ENCODE measurements at regions not wholly inside any gene's neighbourhood (a gene's known extent, or its start where the extent isn't known, plus 50 kb on each side); places are given as distances from the start of the nearest gene placed in this dataset.

DNA sequence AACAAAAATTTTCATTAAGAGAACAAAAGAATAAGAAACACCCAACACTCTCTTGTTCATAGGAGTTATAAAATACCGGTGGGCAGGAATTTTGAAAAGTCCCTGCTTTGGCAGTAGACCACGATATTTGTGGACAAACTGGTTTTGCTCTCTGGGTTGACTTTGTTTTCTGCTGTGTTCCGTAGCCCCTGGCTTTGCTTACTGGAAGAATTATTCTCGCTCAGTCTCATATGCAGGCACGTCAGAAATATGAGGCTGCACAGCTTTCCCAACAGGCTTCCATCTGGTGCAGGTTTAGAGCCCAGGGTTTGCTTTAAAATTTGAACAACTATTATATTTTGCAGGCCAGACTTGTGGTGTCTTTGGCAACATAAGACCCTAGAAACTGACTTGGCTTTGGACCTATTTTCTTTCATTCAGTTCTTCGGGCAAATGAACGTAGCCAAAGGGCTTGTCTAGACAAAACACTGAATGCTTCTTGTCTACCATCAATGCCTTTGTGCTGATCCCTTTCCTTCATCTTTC, 2012.6 kb downstream of the PCDH9 start:
- H3K36me3 ChIP-seq (ENCODE audit: control insufficient read depth in 2 of 2, insufficient read depth in 2 of 2, low read length in 1 of 2) = no peaks in the 10 kb centered on the region
- FAIRE-seq (no peak), DNase-seq (ENCODE audit: low read depth, low spot score) (no peak), ATAC-seq (no peak)
- no TSS peak for BruUV-seq (replicated peaks)
- H4K20me1 ChIP-seq (ENCODE audit: control insufficient read depth, insufficient read depth) = no peaks in the 10 kb centered on the region
- H3K4me3 ChIP-seq = no peak overlapping the region
- in situ Hi-C loops (cut with MboI) (no loop called here), intact Hi-C loops (cut with micrococcal nuclease; ENCODE audit: unreplicated experiment) (loop anchor here (10.0 kb wide), 1 partner anchor 683 kb away; no protein-coding TSS in a partner anchor)
- H3K79me2 ChIP-seq (ENCODE audit: control insufficient read depth, insufficient read depth, low read length) = no peaks in the 10 kb centered on the region
- no peaks in the 10 kb centered on the region for H3K4me1 ChIP-seq (ENCODE audit: control insufficient read depth, insufficient read depth, low read length)
- no peak overlapping the region for H3K9ac ChIP-seq (ENCODE audit: control insufficient read depth, insufficient read depth, low read length)
- H3K9me3 ChIP-seq (replicated peaks; ENCODE audit: control insufficient read depth, insufficient read depth, low read length) = no peaks in the 10 kb centered on the region
- no peaks in the 10 kb centered on the region for H3K27me3 ChIP-seq (replicated peaks in 1 of 2; ENCODE audit: control insufficient read depth in 2 of 2, insufficient read depth in 2 of 2, low read length in 1 of 2)
- H2AFZ ChIP-seq (ENCODE audit: control insufficient read depth, low read depth, low read length) = no peak overlapping the region
- H3K27ac ChIP-seq (ENCODE audit: control insufficient read depth, insufficient read depth) = no peak overlapping the region
- WGBS (ENCODE audit: insufficient coverage, insufficient replicate concordance, low lambda C conversion rate, missing lambda C conversion rate) = 21% methylated on average over 7 of the region's 7 CpGs
- POLR2A ChIA-PET = no interaction called here
- RAD21 ChIA-PET (ENCODE audit: unreplicated experiment) = no interaction called here
- CTCF ChIA-PET = interaction anchor here (0.8 kb wide), 1 partner anchor 11 kb away, joined by 3 read pairs; no protein-coding TSS in a partner anchor
- SMC1A ChIA-PET (ENCODE audit: uncharacterized antibody, unreplicated experiment) = no interaction called here
- no peak overlapping the region for H3K4me2 ChIP-seq (ENCODE audit: control insufficient read depth, insufficient read depth)
- no peak for TF ChIP-seq IKZF2 (IDR thresholded peaks at IDR 0.05)
- no peak for TF ChIP-seq CHD1 (IDR thresholded peaks at IDR 0.05; ENCODE audit: low read depth, low read length)
- TF ChIP-seq, protein P1, sequence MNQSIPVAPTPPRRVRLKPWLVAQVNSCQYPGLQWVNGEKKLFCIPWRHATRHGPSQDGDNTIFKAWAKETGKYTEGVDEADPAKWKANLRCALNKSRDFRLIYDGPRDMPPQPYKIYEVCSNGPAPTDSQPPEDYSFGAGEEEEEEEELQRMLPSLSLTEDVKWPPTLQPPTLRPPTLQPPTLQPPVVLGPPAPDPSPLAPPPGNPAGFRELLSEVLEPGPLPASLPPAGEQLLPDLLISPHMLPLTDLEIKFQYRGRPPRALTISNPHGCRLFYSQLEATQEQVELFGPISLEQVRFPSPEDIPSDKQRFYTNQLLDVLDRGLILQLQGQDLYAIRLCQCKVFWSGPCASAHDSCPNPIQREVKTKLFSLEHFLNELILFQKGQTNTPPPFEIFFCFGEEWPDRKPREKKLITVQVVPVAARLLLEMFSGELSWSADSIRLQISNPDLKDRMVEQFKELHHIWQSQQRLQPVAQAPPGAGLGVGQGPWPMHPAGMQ (IDR thresholded peaks at IDR 0.05; ENCODE audit: borderline replicate concordance) = no peak
- TF ChIP-seq MYB (IDR thresholded peaks at IDR 0.05; ENCODE audit: borderline replicate concordance, low read depth, low read length) = no peak
- TF ChIP-seq EGR1 (IDR thresholded peaks at IDR 0.05; ENCODE audit: borderline replicate concordance in 1 of 2, low read depth in 2 of 2, low read length in 2 of 2) = no peak
- TF ChIP-seq, protein P2, sequence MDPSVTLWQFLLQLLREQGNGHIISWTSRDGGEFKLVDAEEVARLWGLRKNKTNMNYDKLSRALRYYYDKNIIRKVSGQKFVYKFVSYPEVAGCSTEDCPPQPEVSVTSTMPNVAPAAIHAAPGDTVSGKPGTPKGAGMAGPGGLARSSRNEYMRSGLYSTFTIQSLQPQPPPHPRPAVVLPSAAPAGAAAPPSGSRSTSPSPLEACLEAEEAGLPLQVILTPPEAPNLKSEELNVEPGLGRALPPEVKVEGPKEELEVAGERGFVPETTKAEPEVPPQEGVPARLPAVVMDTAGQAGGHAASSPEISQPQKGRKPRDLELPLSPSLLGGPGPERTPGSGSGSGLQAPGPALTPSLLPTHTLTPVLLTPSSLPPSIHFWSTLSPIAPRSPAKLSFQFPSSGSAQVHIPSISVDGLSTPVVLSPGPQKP (IDR thresholded peaks at IDR 0.05; ENCODE audit: low read depth, low read length) = no peak
- TF ChIP-seq, protein P3, sequence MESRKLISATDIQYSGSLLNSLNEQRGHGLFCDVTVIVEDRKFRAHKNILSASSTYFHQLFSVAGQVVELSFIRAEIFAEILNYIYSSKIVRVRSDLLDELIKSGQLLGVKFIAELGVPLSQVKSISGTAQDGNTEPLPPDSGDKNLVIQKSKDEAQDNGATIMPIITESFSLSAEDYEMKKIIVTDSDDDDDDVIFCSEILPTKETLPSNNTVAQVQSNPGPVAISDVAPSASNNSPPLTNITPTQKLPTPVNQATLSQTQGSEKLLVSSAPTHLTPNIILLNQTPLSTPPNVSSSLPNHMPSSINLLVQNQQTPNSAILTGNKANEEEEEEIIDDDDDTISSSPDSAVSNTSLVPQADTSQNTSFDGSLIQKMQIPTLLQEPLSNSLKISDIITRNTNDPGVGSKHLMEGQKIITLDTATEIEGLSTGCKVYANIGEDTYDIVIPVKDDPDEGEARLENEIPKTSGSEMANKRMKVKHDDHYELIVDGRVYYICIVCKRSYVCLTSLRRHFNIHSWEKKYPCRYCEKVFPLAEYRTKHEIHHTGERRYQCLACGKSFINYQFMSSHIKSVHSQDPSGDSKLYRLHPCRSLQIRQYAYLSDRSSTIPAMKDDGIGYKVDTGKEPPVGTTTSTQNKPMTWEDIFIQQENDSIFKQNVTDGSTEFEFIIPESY (IDR thresholded peaks at IDR 0.05) = no peak
- no peak for TF ChIP-seq EP300 (IDR thresholded peaks at IDR 0.05; ENCODE audit: borderline replicate concordance in 1 of 2, control insufficient read depth in 1 of 2, low read depth in 2 of 2, low read length in 2 of 2)
- TF ChIP-seq KLF5 (IDR thresholded peaks at IDR 0.05; ENCODE audit: partially characterized antibody) = no peak
- no peak for TF ChIP-seq CHD2 (IDR thresholded peaks at IDR 0.05; ENCODE audit: borderline replicate concordance, low read depth, low read length)
- TF ChIP-seq FOXM1 (IDR thresholded peaks at IDR 0.05; ENCODE audit: low read depth, low read length) = no peak
- TF ChIP-seq ZBED1 (IDR thresholded peaks at IDR 0.05; ENCODE audit: borderline replicate concordance) = no peak
- TF ChIP-seq, protein P4, sequence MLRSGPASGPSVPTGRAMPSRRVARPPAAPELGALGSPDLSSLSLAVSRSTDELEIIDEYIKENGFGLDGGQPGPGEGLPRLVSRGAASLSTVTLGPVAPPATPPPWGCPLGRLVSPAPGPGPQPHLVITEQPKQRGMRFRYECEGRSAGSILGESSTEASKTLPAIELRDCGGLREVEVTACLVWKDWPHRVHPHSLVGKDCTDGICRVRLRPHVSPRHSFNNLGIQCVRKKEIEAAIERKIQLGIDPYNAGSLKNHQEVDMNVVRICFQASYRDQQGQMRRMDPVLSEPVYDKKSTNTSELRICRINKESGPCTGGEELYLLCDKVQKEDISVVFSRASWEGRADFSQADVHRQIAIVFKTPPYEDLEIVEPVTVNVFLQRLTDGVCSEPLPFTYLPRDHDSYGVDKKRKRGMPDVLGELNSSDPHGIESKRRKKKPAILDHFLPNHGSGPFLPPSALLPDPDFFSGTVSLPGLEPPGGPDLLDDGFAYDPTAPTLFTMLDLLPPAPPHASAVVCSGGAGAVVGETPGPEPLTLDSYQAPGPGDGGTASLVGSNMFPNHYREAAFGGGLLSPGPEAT (IDR thresholded peaks at IDR 0.05; ENCODE audit: low read depth) = no peak
- no peak for TF ChIP-seq SP1 (IDR thresholded peaks at IDR 0.05; ENCODE audit: low read depth, low read length)
